ENCODE measurements at regions not wholly inside any gene's neighbourhood (a gene's known extent, or its start where the extent isn't known, plus 50 kb on each side); places are given as distances from the start of the nearest gene placed in this dataset.

- 56 to 79% (median 64%) methylated on average over 5 of the region's 5 CpGs for WGBS, 4 donors
- Histone ChIP-seq H3K36me3 (no peaks in the 10 kb centered on the region), H3K27me3 (peaks cover 0 to 20% (median 0%) of the 10 kb centered on the region in 9 donors), H3K9me3 (no peaks in the 10 kb centered on the region), H3K27ac (no peak overlapping the region), H3K4me1 (no peaks in the 10 kb centered on the region), H3K4me3 (no peak overlapping the region)
- intact Hi-C loops (cut with DNase I): no loop called here
- no peak for DNase-seq
- TF ChIP-seq CTCF (IDR thresholded peaks at IDR 0.05): no peak
- no peak for TF ChIP-seq POLR2A (IDR thresholded peaks at IDR 0.05)
- no peak for ATAC-seq
These were observed 263.4 kb downstream of the DHX35 start for GRCh38 chr20:39225536-39225935.

GRCh38 chr20:39222101-39222500, 260.0 kb downstream of the DHX35 start:
- no peak for ATAC-seq
- no peaks in the 10 kb centered on the region for H3K9me3 ChIP-seq
- no peak overlapping the region for H3K4me3 ChIP-seq
- no peak overlapping the region for H3K27ac ChIP-seq
- WGBS, 4 donors: 65 to 89% (median 67%) methylated on average over 1 of the region's 1 CpG
- H3K4me1 ChIP-seq: no peaks in the 10 kb centered on the region
- H3K27me3 ChIP-seq: peaks cover 0 to 12% (median 0%) of the 10 kb centered on the region in 9 donors
- no peaks in the 10 kb centered on the region for H3K36me3 ChIP-seq
- intact Hi-C loops (cut with DNase I): loop anchor here in 1 of 10 donors (2.0 kb wide), 1 partner anchor 19 kb away; no protein-coding TSS in a partner anchor
- DNase-seq: no peak
- no peak for TF ChIP-seq POLR2A (IDR thresholded peaks at IDR 0.05)
- TF ChIP-seq CTCF (IDR thresholded peaks at IDR 0.05): no peak

- TF ChIP-seq POLR2A (IDR thresholded peaks at IDR 0.05) (no peak), CTCF (IDR thresholded peaks at IDR 0.05) (no peak)
- 84 to 90% (median 86%) methylated on average over 3 of the region's 3 CpGs for WGBS, 4 donors
- intact Hi-C loops (cut with DNase I): no loop called here
These were observed 254.1 kb downstream of the DHX35 start for GRCh38 chr20:39216195-39216594.

GRCh38 chr20:39214828-39215227, 252.7 kb downstream of the DHX35 start:
- no peak for ATAC-seq
- Histone ChIP-seq H3K4me1 (no peaks in the 10 kb centered on the region), H3K4me3 (no peak overlapping the region), H3K27ac (no peak overlapping the region), H3K9me3 (no peaks in the 10 kb centered on the region), H3K27me3 (peaks cover 0 to 5% (median 0%) of the 10 kb centered on the region in 9 donors), H3K36me3 (no peaks in the 10 kb centered on the region)
- TF ChIP-seq CTCF (IDR thresholded peaks at IDR 0.05): no peak
- TF ChIP-seq POLR2A (IDR thresholded peaks at IDR 0.05): no peak
- no peak for DNase-seq
- intact Hi-C loops (cut with DNase I): no loop called here
- 21 to 47% (median 34%) methylated on average over 2 of the region's 2 CpGs for WGBS, 4 donors

More at GRCh38 chr20:39216195-39216594, 254.1 kb downstream of the DHX35 start:
- peaks cover 0 to 8% (median 0%) of the 10 kb centered on the region in 9 donors for H3K27me3 ChIP-seq
- ATAC-seq (no peak), DNase-seq (no peak)
- H3K4me3 ChIP-seq: no peak overlapping the region
- no peaks in the 10 kb centered on the region for H3K36me3 ChIP-seq
- no peak overlapping the region for H3K27ac ChIP-seq
- H3K4me1 ChIP-seq: no peaks in the 10 kb centered on the region
- no peaks in the 10 kb centered on the region for H3K9me3 ChIP-seq
